Testis (tissue), 2 donors: ENCODE measurements at regions not wholly inside any gene's neighbourhood (a gene's known extent, or its start where the extent isn't known, plus 50 kb on each side); places are given as distances from the start of the nearest gene placed in this dataset.

Experiments used
- CTCF ChIP-seq, 3 experiments: fragments of 450-650 bp in 2 of 3; fragments of 200-600 bp in 1 of 3; sonication (generic) in 1 of 3; IDR thresholded peaks; one replicate each; pipeline ENCODE4 v1.5.1; 2016 to 2019; ENCODE audit warnings: antibody characterized with exemption in 3 of 3, mild to moderate bottlenecking in 2 of 3, moderate library complexity in 1 of 3
- POLR2A ChIP-seq: fragments of 450-650 bp; IDR thresholded peaks from one replicate; pipeline ENCODE4 v1.6.1; 2017; ENCODE audit warnings: antibody characterized with exemption, mild to moderate bottlenecking, moderate library complexity

DNA sequence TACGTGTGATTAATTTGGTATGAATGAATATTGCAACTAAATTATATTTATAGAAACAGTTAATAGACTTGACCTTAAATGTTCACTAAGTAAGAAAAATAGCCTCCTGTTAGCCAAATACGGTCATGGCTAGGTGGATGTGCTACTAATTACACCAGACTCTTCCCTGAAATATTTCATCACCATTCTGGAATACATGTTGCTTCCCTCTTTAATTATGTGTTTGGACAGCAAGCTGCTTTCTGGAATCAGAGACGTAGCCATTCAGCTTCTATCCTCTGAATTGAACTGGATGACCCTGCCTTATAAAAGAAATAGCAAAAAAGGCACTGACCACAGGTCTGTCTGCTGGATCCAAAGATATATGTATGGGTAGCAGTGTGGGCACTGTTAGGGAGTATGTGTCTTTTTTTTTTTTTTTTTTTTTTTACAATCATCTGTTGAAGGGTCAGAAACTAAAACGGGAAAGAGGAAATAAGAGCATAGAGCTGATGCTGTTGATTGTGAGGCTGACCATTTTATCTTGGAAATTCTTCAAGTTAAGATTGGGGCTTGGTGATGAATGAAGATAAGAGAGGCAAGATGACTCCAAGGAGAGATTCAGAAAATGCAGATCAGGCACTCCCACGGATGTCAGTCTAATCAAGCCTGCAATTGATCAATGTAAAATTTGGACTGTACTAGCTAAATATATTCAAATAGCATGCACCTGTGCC is 283.2 kb upstream of the HSF2 start:
- TF ChIP-seq CTCF (IDR thresholded peaks at IDR 0.05) (no peak), POLR2A (no peak)
